Neural crest cell (in vitro differentiated cells): ENCODE measurements at regions not wholly inside any gene's neighbourhood (a gene's known extent, or its start where the extent isn't known, plus 50 kb on each side); places are given as distances from the start of the nearest gene placed in this dataset.

Experiments used
- DNase-seq: peaks from one replicate; pipeline ENCODE4 v3.0.0; 2021; ENCODE audit warnings: low read depth, mixed read lengths, low spot score
- H3K27ac Mint-ChIP-seq: one replicate; pipeline ENCODE4 v1.8.0; 2021; ENCODE audit warnings: mild to moderate bottlenecking, mixed read lengths; ENCODE audit not compliant: unreplicated experiment
- H3K27me3 Mint-ChIP-seq: 2 replicates; pipeline ENCODE4 v1.8.0; 2021; ENCODE audit warnings: low read depth, mild to moderate bottlenecking, mixed read lengths
- H3K36me3 Mint-ChIP-seq: 2 replicates; pipeline ENCODE4 v1.8.0; 2021; ENCODE audit warnings: low read depth, mild to moderate bottlenecking, mixed read lengths
- H3K4me1 Mint-ChIP-seq: 2 replicates; pipeline ENCODE4 v1.8.0; 2021; ENCODE audit warnings: mixed read lengths
- H3K4me3 Mint-ChIP-seq: one replicate; pipeline ENCODE4 v1.8.0; 2021; ENCODE audit warnings: mild to moderate bottlenecking, mixed read lengths
- H3K9me3 Mint-ChIP-seq: 2 replicates; pipeline ENCODE4 v1.8.0; 2021; ENCODE audit warnings: mixed read lengths
- CTCF ChIP-seq: fragments of 200-600 bp; sonication (generic); conservative IDR thresholded peaks from 2 replicates; pipeline ENCODE4 v1.5.0; 2021; ENCODE audit warnings: antibody characterized with exemption, mild to moderate bottlenecking

- no peak for TF ChIP-seq CTCF
- no peak for DNase-seq
- H3K4me3 Mint-ChIP-seq, result no peak overlapping the region
- H3K27me3 Mint-ChIP-seq, result no peaks in the 10 kb centered on the region
- no peak overlapping the region for H3K27ac Mint-ChIP-seq
- H3K4me1 Mint-ChIP-seq, result no peaks in the 10 kb centered on the region
- no peaks in the 10 kb centered on the region for H3K36me3 Mint-ChIP-seq
- no peaks in the 10 kb centered on the region for H3K9me3 Mint-ChIP-seq
These were observed 126.8 kb upstream of the ADRA1D start for GRCh38 chr20:4375881-4376280.

- Mint-ChIP-seq H3K9me3 (no peaks in the 10 kb centered on the region), H3K4me3 (no peak overlapping the region), H3K27me3 (no peaks in the 10 kb centered on the region), H3K36me3 (no peaks in the 10 kb centered on the region), H3K27ac (no peak overlapping the region), H3K4me1 (no peaks in the 10 kb centered on the region)
- no peak for TF ChIP-seq CTCF
- no peak for DNase-seq
These were observed 124.4 kb upstream of the ADRA1D start for GRCh38 chr20:4373454-4373853.

DNA sequence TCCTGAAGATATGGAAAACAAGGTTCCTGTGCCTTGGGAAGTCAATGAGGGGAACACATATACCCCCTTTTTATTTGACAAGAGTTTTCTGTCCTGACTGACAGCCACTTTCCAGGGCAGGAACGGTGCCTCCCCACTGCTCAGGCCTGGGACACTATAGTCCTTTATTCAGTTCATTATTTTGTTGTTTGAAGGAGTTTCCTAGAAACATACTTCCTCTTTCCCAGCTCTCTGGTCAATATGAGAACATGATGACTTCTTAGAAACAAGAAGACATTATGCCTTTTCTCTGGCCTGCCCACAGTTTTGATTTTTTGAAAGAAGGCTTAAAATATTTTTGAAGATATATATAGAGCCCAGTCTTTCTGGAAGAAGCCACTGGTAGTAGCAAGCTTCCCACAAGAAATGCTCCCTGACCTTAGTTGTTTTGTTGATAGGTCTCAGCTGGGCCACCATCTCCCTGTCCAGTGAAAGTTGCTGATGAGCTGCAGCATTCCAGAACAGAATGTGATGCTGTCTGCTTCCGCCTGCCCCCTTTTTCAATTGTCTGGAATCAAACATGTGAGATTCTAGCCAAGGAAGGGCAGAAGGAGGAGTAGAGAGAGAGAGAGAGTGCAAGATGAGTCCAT is 122.7 kb upstream of the ADRA1D start:
- Mint-ChIP-seq H3K27me3 (no peaks in the 10 kb centered on the region), H3K4me3 (no peak overlapping the region), H3K27ac (no peak overlapping the region), H3K4me1 (no peaks in the 10 kb centered on the region), H3K36me3 (no peaks in the 10 kb centered on the region), H3K9me3 (no peaks in the 10 kb centered on the region)
- TF ChIP-seq CTCF, result no peak
- DNase-seq, result no peak

- Mint-ChIP-seq H3K4me3 (no peak overlapping the region), H3K9me3 (peaks cover 2% of the 10 kb centered on the region), H3K4me1 (no peaks in the 10 kb centered on the region), H3K36me3 (no peaks in the 10 kb centered on the region), H3K27me3 (no peaks in the 10 kb centered on the region), H3K27ac (no peak overlapping the region)
- TF ChIP-seq CTCF, result no peak
- no peak for DNase-seq
These were observed 121.8 kb upstream of the ADRA1D start for GRCh38 chr20:4370851-4371250.

DNA sequence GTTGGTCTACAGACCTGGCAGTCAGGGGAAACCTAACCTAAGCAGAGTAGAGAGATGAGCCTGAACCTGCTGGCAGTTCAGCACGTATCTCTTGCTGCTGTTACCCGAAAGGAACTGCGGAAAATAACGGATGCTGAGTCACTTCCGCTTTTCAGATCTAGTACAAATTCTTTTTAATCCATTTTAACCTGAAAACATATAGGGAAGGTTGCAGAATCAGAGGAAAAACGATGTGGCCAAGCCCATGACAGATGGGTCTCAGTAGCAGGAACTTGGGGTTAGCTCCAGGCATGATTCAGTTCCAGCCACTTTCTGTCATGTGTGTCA is 120.7 kb upstream of the ADRA1D start:
- H3K36me3 Mint-ChIP-seq, result no peaks in the 10 kb centered on the region
- no peak for TF ChIP-seq CTCF
- H3K27ac Mint-ChIP-seq, result no peak overlapping the region
- DNase-seq, result no peak
- H3K4me3 Mint-ChIP-seq, result no peak overlapping the region
- H3K4me1 Mint-ChIP-seq, result no peaks in the 10 kb centered on the region
- H3K9me3 Mint-ChIP-seq, result peaks cover 2% of the 10 kb centered on the region
- H3K27me3 Mint-ChIP-seq, result no peaks in the 10 kb centered on the region
